HEK293 (cell line): ENCODE measurements at regions not wholly inside any gene's neighbourhood (a gene's known extent, or its start where the extent isn't known, plus 50 kb on each side); places are given as distances from the start of the nearest gene placed in this dataset.

Source experiments
- CTCF ChIA-PET: fragments of 350-600 bp; formaldehyde crosslinking; extraction: SDS; loops from one replicate; lab custom pipeline; 2021; ENCODE audit warnings: antibody characterized with exemption; lab: Yijun Ruan, JAX
- POLR2A ChIA-PET: fragments of 300-600 bp; formaldehyde crosslinking; extraction: SDS; loops from one replicate; lab custom pipeline; 2020; ENCODE audit warnings: antibody characterized with exemption, inconsistent platforms; lab: Yijun Ruan, JAX
- H3K27ac ChIP-seq: fragments of 200-500 bp; sonication (Bioruptor generic); 2 replicates; pipeline ENCODE4 v1.5.1; 2014; ENCODE audit warnings: low read depth, low read length, control low read depth, inconsistent platforms; ENCODE audit errors: extremely low read depth
- H3K36me3 ChIP-seq, 2 experiments: fragments of 200-500 bp in 1 of 2; sonication (Bioruptor generic) in 1 of 2; 1 replicate in 1 of 2; 2 replicates in 1 of 2; pipeline ENCODE4 v1.5.1; 2014 to 2017; ENCODE audit warnings: inconsistent platforms in 2 of 2, low read length in 2 of 2; ENCODE audit not compliant: control insufficient read depth in 2 of 2, insufficient read depth in 1 of 2
- H3K4me1 ChIP-seq: fragments of 200-500 bp; sonication (Bioruptor generic); 2 replicates; pipeline ENCODE4 v1.5.1; 2014; ENCODE audit warnings: mild to moderate bottlenecking, low read length, inconsistent platforms; ENCODE audit not compliant: control insufficient read depth, insufficient read depth
- H3K4me3 ChIP-seq: 2 replicates; pipeline ENCODE4 v1.5.1; 2011; ENCODE audit warnings: low read depth, mild to moderate bottlenecking, control low read depth, low read length, moderate library complexity
- H3K9me3 ChIP-seq: fragments of 200-500 bp; sonication (Bioruptor generic); 2 replicates; pipeline ENCODE4 v1.5.1; 2014; ENCODE audit warnings: low read depth, low read length, inconsistent platforms; ENCODE audit not compliant: control insufficient read depth, insufficient read depth
- EGR2 ChIP-seq: fragments of 450-650 bp; formaldehyde crosslinking; IDR thresholded peaks from 2 replicates; pipeline ENCODE4 v1.5.1; 2016; ENCODE audit warnings: low read depth, missing biosample characterization, missing genetic modification characterization
- MEIS1 ChIP-seq: sonication (generic); formaldehyde crosslinking; IDR thresholded peaks from 2 replicates; pipeline ENCODE4 v1.8.1; 2022; ENCODE audit warnings: missing genetic modification reagents, mild to moderate bottlenecking, borderline replicate concordance
- MZF1 ChIP-seq: fragments of 450-650 bp; formaldehyde crosslinking; IDR thresholded peaks from 2 replicates; pipeline ENCODE4 v1.5.1; 2017; ENCODE audit warnings: missing biosample characterization, missing genetic modification characterization, borderline replicate concordance
- SP7 ChIP-seq: fragments of 450-650 bp; formaldehyde crosslinking; IDR thresholded peaks from 2 replicates; pipeline ENCODE4 v1.5.1; 2016; ENCODE audit warnings: missing biosample characterization, missing genetic modification characterization
- ZBTB1 ChIP-seq: fragments of 450-650 bp; formaldehyde crosslinking; IDR thresholded peaks from 2 replicates; pipeline ENCODE4 v1.5.1; 2016; ENCODE audit warnings: missing biosample characterization, missing genetic modification characterization
- ZBTB10 ChIP-seq: fragments of 450-650 bp; formaldehyde crosslinking; IDR thresholded peaks from 2 replicates; pipeline ENCODE4 v1.5.1; 2016; ENCODE audit warnings: missing biosample characterization, missing genetic modification characterization
- ZBTB49 ChIP-seq: fragments of 450-650 bp; formaldehyde crosslinking; IDR thresholded peaks from 2 replicates; pipeline ENCODE4 v1.5.1; 2016; ENCODE audit warnings: missing biosample characterization, missing genetic modification characterization, low read depth
- ZEB2 ChIP-seq: fragments of 450-650 bp; formaldehyde crosslinking; IDR thresholded peaks from 2 replicates; pipeline ENCODE4 v1.5.1; 2016; ENCODE audit warnings: missing biosample characterization, missing genetic modification characterization
- ZFP41 ChIP-seq: fragments of 450-650 bp; formaldehyde crosslinking; IDR thresholded peaks from 2 replicates; pipeline ENCODE4 v1.5.1; 2016; ENCODE audit warnings: missing biosample characterization, missing genetic modification characterization, borderline replicate concordance
- ZNF121 ChIP-seq: fragments of 450-650 bp; formaldehyde crosslinking; IDR thresholded peaks from 2 replicates; pipeline ENCODE4 v1.5.1; 2016; ENCODE audit warnings: missing biosample characterization, missing genetic modification characterization
- ZNF239 ChIP-seq: fragments of 450-650 bp; formaldehyde crosslinking; IDR thresholded peaks from 2 replicates; pipeline ENCODE4 v1.5.1; 2016; ENCODE audit warnings: missing biosample characterization, missing genetic modification characterization
- ZNF354C ChIP-seq: fragments of 450-650 bp; formaldehyde crosslinking; IDR thresholded peaks from 2 replicates; pipeline ENCODE4 v1.5.1; 2016; ENCODE audit warnings: missing biosample characterization, missing genetic modification characterization, low read depth, borderline replicate concordance
- ZNF37A ChIP-seq: fragments of 450-650 bp; IDR thresholded peaks from 2 replicates; pipeline ENCODE4 v1.5.1; 2018; ENCODE audit warnings: missing biosample characterization, missing genetic modification characterization
- ZNF426 ChIP-seq: fragments of 450-650 bp; formaldehyde crosslinking; IDR thresholded peaks from 2 replicates; pipeline ENCODE4 v1.5.1; 2017; ENCODE audit warnings: missing biosample characterization, missing genetic modification characterization, mild to moderate bottlenecking, inconsistent platforms, moderate library complexity
- ZNF48 ChIP-seq: fragments of 450-650 bp; formaldehyde crosslinking; IDR thresholded peaks from 2 replicates; pipeline ENCODE4 v1.5.1; 2016; ENCODE audit warnings: missing biosample characterization, missing genetic modification characterization
- ZNF585B ChIP-seq: fragments of 450-650 bp; formaldehyde crosslinking; IDR thresholded peaks from 2 replicates; pipeline ENCODE4 v1.5.1; 2016; ENCODE audit warnings: missing biosample characterization, missing genetic modification characterization
- ZNF623 ChIP-seq: fragments of 450-650 bp; formaldehyde crosslinking; IDR thresholded peaks from 2 replicates; pipeline ENCODE4 v1.5.1; 2016; ENCODE audit warnings: missing biosample characterization, missing genetic modification characterization
- TF ChIP-seq, protein P1 (sequence below): fragments of 450-650 bp; formaldehyde crosslinking; IDR thresholded peaks from 2 replicates; pipeline ENCODE4; 2016; ENCODE audit warnings: missing biosample characterization, missing genetic modification characterization
- TF ChIP-seq, protein P2 (sequence below): fragments of 450-650 bp; formaldehyde crosslinking; IDR thresholded peaks from 2 replicates; pipeline ENCODE4 v1.5.1; 2016; ENCODE audit warnings: missing biosample characterization, missing genetic modification characterization
- TF ChIP-seq, protein P3 (sequence below): fragments of 450-650 bp; formaldehyde crosslinking; IDR thresholded peaks from 2 replicates; pipeline ENCODE4 v1.5.1; 2016; ENCODE audit warnings: missing biosample characterization, missing genetic modification characterization

DNA sequence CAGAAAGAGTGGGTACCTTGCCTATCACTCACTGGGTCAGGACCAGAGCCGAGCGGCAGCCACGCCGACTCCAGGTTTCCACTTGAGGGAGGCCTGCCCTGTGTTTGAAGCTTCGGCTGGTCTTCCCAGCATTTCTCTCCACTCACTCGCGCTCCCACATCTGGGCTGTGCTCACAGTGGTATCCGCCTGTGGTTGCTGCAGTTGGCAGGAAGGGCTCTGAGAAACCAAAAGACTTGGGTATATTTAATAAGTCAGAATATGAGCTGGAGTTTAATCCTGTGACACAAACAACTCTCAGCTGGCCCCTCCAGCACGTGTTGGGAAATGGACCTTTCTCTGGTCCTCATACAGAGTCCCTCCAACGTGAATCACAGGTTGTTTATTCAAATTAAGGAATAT lies 70.9 kb downstream of the SPRY4 start:
- Histone ChIP-seq H3K9me3 (no peaks in the 10 kb centered on the region), H3K4me1 (peaks cover 3% of the 10 kb centered on the region)
- TF ChIP-seq, protein P1, sequence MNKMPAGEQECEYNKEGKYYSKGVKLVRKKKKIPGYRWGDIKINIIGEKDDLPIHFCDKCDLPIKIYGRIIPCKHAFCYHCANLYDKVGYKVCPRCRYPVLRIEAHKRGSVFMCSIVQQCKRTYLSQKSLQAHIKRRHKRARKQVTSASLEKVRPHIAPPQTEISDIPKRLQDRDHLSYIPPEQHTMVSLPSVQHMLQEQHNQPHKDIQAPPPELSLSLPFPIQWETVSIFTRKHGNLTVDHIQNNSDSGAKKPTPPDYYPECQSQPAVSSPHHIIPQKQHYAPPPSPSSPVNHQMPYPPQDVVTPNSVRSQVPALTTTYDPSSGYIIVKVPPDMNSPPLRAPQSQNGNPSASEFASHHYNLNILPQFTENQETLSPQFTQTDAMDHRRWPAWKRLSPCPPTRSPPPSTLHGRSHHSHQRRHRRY (tag by site-specific recombination): no peak
- TF ChIP-seq ZNF426 (tag by site-specific recombination) (no peak), EGR2 (no peak), ZNF585B (no peak), ZNF121 (tag by site-specific recombination) (no peak), ZBTB10 (tag by site-specific recombination) (no peak), ZEB2 (tag by site-specific recombination) (no peak), ZBTB49 (tag by site-specific recombination) (no peak), ZNF623 (tag by site-specific recombination) (no peak), ZFP41 (tag by site-specific recombination) (no peak), ZNF37A (no peak), MZF1 (tag by site-specific recombination) (no peak), ZNF48 (no peak), ZNF354C (tag by site-specific recombination) (no peak), ZBTB1 (no peak), SP7 (tag by site-specific recombination) (no peak), MEIS1 (CRISPR knock-in tag) (no peak), ZNF239 (tag by site-specific recombination) (no peak)
- TF ChIP-seq, protein P2, sequence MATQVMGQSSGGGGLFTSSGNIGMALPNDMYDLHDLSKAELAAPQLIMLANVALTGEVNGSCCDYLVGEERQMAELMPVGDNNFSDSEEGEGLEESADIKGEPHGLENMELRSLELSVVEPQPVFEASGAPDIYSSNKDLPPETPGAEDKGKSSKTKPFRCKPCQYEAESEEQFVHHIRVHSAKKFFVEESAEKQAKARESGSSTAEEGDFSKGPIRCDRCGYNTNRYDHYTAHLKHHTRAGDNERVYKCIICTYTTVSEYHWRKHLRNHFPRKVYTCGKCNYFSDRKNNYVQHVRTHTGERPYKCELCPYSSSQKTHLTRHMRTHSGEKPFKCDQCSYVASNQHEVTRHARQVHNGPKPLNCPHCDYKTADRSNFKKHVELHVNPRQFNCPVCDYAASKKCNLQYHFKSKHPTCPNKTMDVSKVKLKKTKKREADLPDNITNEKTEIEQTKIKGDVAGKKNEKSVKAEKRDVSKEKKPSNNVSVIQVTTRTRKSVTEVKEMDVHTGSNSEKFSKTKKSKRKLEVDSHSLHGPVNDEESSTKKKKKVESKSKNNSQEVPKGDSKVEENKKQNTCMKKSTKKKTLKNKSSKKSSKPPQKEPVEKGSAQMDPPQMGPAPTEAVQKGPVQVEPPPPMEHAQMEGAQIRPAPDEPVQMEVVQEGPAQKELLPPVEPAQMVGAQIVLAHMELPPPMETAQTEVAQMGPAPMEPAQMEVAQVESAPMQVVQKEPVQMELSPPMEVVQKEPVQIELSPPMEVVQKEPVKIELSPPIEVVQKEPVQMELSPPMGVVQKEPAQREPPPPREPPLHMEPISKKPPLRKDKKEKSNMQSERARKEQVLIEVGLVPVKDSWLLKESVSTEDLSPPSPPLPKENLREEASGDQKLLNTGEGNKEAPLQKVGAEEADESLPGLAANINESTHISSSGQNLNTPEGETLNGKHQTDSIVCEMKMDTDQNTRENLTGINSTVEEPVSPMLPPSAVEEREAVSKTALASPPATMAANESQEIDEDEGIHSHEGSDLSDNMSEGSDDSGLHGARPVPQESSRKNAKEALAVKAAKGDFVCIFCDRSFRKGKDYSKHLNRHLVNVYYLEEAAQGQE: no peak
- TF ChIP-seq, protein P3, sequence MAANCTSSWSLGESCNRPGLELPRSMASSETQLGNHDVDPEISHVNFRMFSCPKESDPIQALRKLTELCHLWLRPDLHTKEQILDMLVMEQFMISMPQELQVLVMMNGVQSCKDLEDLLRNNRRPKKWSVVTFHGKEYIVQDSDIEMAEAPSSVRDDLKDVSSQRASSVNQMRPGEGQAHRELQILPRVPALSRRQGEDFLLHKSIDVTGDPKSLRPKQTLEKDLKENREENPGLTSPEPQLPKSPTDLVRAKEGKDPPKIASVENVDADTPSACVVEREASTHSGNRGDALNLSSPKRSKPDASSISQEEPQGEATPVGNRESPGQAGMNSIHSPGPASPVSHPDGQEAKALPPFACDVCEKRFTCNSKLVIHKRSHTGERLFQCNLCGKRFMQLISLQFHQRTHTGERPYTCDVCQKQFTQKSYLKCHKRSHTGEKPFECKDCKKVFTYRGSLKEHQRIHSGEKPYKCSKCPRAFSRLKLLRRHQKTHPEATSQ (tag by site-specific recombination): no peak
- TF ChIP-seq, all 188 proteins: peak for 0
- POLR2A ChIA-PET: no interaction called here
- no peaks in the 10 kb centered on the region for H3K36me3 ChIP-seq
- no peak overlapping the region for H3K27ac ChIP-seq
- no peak overlapping the region for H3K4me3 ChIP-seq
- CTCF ChIA-PET: no interaction called here
